ENCODE measurements at regions not wholly inside any gene's neighbourhood (a gene's known extent, or its start where the extent isn't known, plus 50 kb on each side); places are given as distances from the start of the nearest gene placed in this dataset.
"Not testable (repeated sequence)": the region's sequence is repeated elsewhere in the genome, so short reads cannot be mapped to it uniquely, and the experiment has no call there.

GRCh38 chr20:12093057-12093796 lies 175.5 kb downstream of the BTBD3 start:
- no peak for ATAC-seq
- H3K27ac ChIP-seq, result no peak overlapping the region
- no peaks in the 10 kb centered on the region for H3K36me3 ChIP-seq
- no peak for TF ChIP-seq CTCF (IDR thresholded peaks at IDR 0.05)
- intact Hi-C loops (cut with DNase I), result no loop called here
- no peaks in the 10 kb centered on the region for H3K9me3 ChIP-seq
- WGBS, 2 donors, result 88 to 93% methylated on average over 10 of the region's 10 CpGs
- H3K4me3 ChIP-seq, result no peak overlapping the region
- DNase-seq, result no peak
- no peaks in the 10 kb centered on the region for H3K27me3 ChIP-seq
- H3K4me1 ChIP-seq, result peaks cover 0 to 5% (median 0%) of the 10 kb centered on the region in 9 donors

GRCh38 chr20:12093797-12094190 lies 176.1 kb downstream of the BTBD3 start:
- ATAC-seq; H3K27me3 ChIP-seq; DNase-seq; H3K36me3 ChIP-seq; H3K27ac ChIP-seq; H3K4me1 ChIP-seq; H3K9me3 ChIP-seq; H3K4me3 ChIP-seq; intact Hi-C loops (cut with DNase I): not testable (repeated sequence)
- WGBS, 2 donors, result 84 to 93% methylated on average over 3 of the region's 3 CpGs

DNA sequence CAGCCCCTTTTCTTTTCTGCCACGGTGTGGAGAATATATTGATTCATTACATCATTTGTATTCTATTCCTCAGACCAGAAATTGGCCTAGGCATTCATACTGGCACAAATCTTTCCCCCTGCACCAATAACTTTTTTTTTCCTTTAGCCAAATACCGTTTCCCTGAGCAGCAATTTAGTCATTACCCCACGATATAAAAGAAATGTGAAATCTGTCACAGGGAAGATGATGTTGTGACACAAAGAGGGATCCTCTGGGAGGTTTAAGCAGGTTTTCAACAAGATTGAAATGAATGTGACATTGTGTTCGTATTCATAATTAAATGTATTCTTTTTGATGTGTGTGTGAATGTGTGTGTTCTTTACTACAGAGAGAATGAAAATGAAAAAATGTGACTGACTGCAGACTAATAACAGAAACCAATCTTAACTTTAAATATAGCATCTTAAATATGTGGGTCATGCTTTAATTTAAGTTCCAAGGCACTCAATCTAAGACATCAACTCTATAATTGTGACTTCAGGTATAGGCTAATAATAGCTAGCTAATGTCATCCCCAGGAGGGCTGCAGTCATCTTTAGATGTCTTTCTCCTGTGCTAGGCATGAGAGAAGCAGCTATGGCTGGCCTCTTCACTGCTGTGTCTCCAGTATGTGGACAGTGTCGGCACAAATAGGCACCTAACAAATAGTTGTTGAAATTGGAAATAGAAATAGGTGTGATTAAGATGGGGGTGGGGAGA lies 177.7 kb downstream of the BTBD3 start:
- no peak for DNase-seq
- ATAC-seq, result no peak
- H3K4me1 ChIP-seq, result peaks cover 0 to 5% (median 0%) of the 10 kb centered on the region in 9 donors
- intact Hi-C loops (cut with DNase I), result no loop called here
- H3K27me3 ChIP-seq, result no peaks in the 10 kb centered on the region
- H3K9me3 ChIP-seq, result no peaks in the 10 kb centered on the region
- H3K4me3 ChIP-seq, result no peak overlapping the region
- no peak for TF ChIP-seq CTCF (IDR thresholded peaks at IDR 0.05)
- H3K27ac ChIP-seq, result no peak overlapping the region
- H3K36me3 ChIP-seq, result no peaks in the 10 kb centered on the region
- 71 to 72% methylated on average over 5 of the region's 5 CpGs for WGBS, 2 donors

DNA sequence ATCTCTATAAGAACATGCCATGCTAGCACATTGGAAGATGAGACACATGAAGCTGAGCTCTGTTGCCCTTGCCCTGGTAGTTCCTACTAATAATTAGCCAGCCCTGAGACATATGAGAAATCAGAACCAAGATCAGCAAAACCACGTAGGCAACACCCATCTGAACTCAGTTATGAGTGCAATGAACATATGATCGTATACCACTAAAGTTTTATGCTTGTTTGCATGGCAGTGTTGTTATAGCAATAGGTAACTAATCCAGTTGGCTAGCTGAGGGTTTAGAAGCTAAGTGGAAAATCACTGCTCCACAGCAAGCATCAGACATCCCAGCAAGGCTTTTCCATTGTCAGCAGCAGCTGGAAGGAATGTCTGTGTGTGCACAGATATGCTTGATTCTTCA lies 180.7 kb downstream of the BTBD3 start:
- Histone ChIP-seq H3K27me3 (no peaks in the 10 kb centered on the region), H3K4me3 (no peak overlapping the region), H3K9me3 (no peaks in the 10 kb centered on the region), H3K36me3 (no peaks in the 10 kb centered on the region), H3K4me1 (no peaks in the 10 kb centered on the region), H3K27ac (no peak overlapping the region)
- intact Hi-C loops (cut with DNase I), result no loop called here
- WGBS, 2 donors, result 92 to 93% methylated on average over 2 of the region's 2 CpGs
- no peak for DNase-seq
- no peak for TF ChIP-seq CTCF (IDR thresholded peaks at IDR 0.05)
- ATAC-seq, result no peak

DNA sequence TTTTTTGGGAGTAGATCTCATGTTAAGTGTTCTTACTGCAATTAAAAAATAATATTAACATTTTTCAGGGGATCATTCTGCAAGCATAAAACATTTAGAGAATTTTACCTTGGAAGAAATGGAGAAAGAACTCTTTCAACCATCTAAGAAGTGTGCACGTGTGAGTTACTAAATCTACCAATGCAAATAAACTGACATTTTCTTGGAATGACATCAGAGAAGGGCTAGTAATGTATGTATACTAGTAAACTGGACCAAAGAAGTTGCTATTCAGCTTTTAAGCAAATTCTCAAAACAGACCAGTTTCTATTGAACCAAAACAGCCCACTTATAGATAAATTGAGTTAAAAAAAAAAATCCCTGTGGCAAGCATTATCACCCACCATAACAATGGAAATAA lies 191.2 kb downstream of the BTBD3 start:
- H3K27ac ChIP-seq, result no peak overlapping the region
- no peaks in the 10 kb centered on the region for H3K36me3 ChIP-seq
- no peaks in the 10 kb centered on the region for H3K27me3 ChIP-seq
- TF ChIP-seq CTCF (IDR thresholded peaks at IDR 0.05), result no peak
- peaks cover 0 to 16% (median 11%) of the 10 kb centered on the region in 11 donors for H3K9me3 ChIP-seq
- ATAC-seq (no peak), DNase-seq (no peak)
- H3K4me3 ChIP-seq, result no peak overlapping the region
- intact Hi-C loops (cut with DNase I), result no loop called here
- 81 to 82% methylated on average over 1 of the region's 1 CpG for WGBS, 2 donors
- H3K4me1 ChIP-seq, result peaks cover 0 to 13% (median 5%) of the 10 kb centered on the region in 9 donors

All from heart right ventricle (tissue), 16 donors.